ENCODE measurements at regions not wholly inside any gene's neighbourhood (a gene's known extent, or its start where the extent isn't known, plus 50 kb on each side); places are given as distances from the start of the nearest gene placed in this dataset.
"Not testable (repeated sequence)": the region's sequence is repeated elsewhere in the genome, so short reads cannot be mapped to it uniquely, and the experiment has no call there.

- no peak for DNase-seq (ENCODE audit: low read depth)
These were observed 2700.2 kb downstream of the PCDH9 start for GRCh38 chr13:64529874-64530485.

GRCh38 chr13:64528838-64529237, 2701.3 kb downstream of the PCDH9 start:
- DNase-seq (ENCODE audit: low read depth), result no peak

- no peak for DNase-seq (ENCODE audit: low read depth)
These were observed 2702.6 kb downstream of the PCDH9 start for GRCh38 chr13:64527561-64527960.

GRCh38 chr13:64525687-64526086, 2704.4 kb downstream of the PCDH9 start:
- DNase-seq (ENCODE audit: low read depth), result no peak

- DNase-seq (ENCODE audit: low read depth), result no peak
These were observed 2719.4 kb downstream of the PCDH9 start for GRCh38 chr13:64510747-64511146.

- no peak for DNase-seq (ENCODE audit: low read depth)
These were observed 2723.9 kb downstream of the PCDH9 start for GRCh38 chr13:64506246-64506645.

GRCh38 chr13:64505336-64505910, 2724.7 kb downstream of the PCDH9 start:
- DNase-seq (ENCODE audit: low read depth), result no peak

- no peak for DNase-seq (ENCODE audit: low read depth)
These were observed 2741.4 kb downstream of the PCDH9 start for GRCh38 chr13:64488731-64489130.

- DNase-seq (ENCODE audit: low read depth), result no peak
These were observed 2747.8 kb downstream of the PCDH9 start for GRCh38 chr13:64482373-64482772.

GRCh38 chr13:64480672-64481071, 2749.5 kb downstream of the PCDH9 start:
- DNase-seq (ENCODE audit: low read depth), result no peak

- no peak for DNase-seq (ENCODE audit: low read depth)
These were observed 2749.9 kb downstream of the PCDH9 start for GRCh38 chr13:64480211-64480610.

GRCh38 chr13:64477146-64477545, 2753.0 kb downstream of the PCDH9 start:
- DNase-seq (ENCODE audit: low read depth), result no peak

GRCh38 chr13:64476041-64476568, 2754.0 kb downstream of the PCDH9 start:
- not testable (repeated sequence) for DNase-seq (ENCODE audit: low read depth)

- peak; percentile 5 for DNase-seq (ENCODE audit: low read depth)
These were observed 2758.2 kb downstream of the PCDH9 start for GRCh38 chr13:64471916-64472315.

GRCh38 chr13:64470751-64471150, 2759.4 kb downstream of the PCDH9 start:
- DNase-seq (ENCODE audit: low read depth), result no peak

GRCh38 chr13:64459778-64460177, 2770.4 kb downstream of the PCDH9 start:
- DNase-seq (ENCODE audit: low read depth), result no peak

GRCh38 chr13:64457976-64458375, 2772.2 kb downstream of the PCDH9 start:
- peak; percentile 51 for DNase-seq (ENCODE audit: low read depth)

GRCh38 chr13:64455124-64455523, 2775.0 kb downstream of the PCDH9 start:
- DNase-seq (ENCODE audit: low read depth), result no peak

- no peak for DNase-seq (ENCODE audit: low read depth)
These were observed 2776.3 kb downstream of the PCDH9 start for GRCh38 chr13:64453831-64454230.

GRCh38 chr13:64446372-64446771, 2783.8 kb downstream of the PCDH9 start:
- DNase-seq (ENCODE audit: low read depth), result no peak

GRCh38 chr13:64441740-64442139, 2788.4 kb downstream of the PCDH9 start:
- no peak for DNase-seq (ENCODE audit: low read depth)

- no peak for DNase-seq (ENCODE audit: low read depth)
These were observed 2792.1 kb downstream of the PCDH9 start for GRCh38 chr13:64438084-64438483.

GRCh38 chr13:64429691-64430090, 2800.4 kb downstream of the PCDH9 start:
- DNase-seq (ENCODE audit: low read depth), result no peak

GRCh38 chr13:64428196-64428595, 2801.9 kb downstream of the PCDH9 start:
- DNase-seq (ENCODE audit: low read depth), result no peak
